ENCODE measurements at regions not wholly inside any gene's neighbourhood (a gene's known extent, or its start where the extent isn't known, plus 50 kb on each side); places are given as distances from the start of the nearest gene placed in this dataset.

DNA sequence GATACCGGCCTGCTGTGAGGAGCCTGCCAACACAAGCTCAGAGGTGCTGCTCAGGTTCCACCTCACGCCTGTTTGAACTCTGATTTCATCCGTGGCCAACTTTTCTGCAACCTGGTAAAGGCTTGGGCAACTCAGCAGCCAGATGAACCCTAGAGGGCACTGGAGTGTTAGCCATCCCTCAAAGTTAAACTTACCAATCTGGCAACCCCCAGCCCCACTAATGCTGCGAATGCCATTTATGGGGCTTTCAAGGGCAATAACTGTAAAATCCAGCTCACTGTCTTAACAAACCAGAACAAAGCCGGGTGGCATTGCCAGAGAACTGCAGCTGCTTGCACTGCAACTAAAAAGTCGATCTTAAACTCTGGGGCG is 105.5 kb downstream of the AXIN2 start:
- no peak overlapping the region for H3K27ac ChIP-seq (ENCODE audit: low read depth in 2 of 2, low read length in 2 of 2)
- H3K9ac ChIP-seq (ENCODE audit: low read length in 3 of 3) = no peak overlapping the region
- intact Hi-C loops (cut with DNase I) = no loop called here
- H3K27me3 ChIP-seq (ENCODE audit: control insufficient read depth, insufficient read depth, low read length) = no peaks in the 10 kb centered on the region
- no peak overlapping the region for H3K4me3 ChIP-seq (ENCODE audit: low read length in 3 of 3)
- TF ChIP-seq, protein P1, sequence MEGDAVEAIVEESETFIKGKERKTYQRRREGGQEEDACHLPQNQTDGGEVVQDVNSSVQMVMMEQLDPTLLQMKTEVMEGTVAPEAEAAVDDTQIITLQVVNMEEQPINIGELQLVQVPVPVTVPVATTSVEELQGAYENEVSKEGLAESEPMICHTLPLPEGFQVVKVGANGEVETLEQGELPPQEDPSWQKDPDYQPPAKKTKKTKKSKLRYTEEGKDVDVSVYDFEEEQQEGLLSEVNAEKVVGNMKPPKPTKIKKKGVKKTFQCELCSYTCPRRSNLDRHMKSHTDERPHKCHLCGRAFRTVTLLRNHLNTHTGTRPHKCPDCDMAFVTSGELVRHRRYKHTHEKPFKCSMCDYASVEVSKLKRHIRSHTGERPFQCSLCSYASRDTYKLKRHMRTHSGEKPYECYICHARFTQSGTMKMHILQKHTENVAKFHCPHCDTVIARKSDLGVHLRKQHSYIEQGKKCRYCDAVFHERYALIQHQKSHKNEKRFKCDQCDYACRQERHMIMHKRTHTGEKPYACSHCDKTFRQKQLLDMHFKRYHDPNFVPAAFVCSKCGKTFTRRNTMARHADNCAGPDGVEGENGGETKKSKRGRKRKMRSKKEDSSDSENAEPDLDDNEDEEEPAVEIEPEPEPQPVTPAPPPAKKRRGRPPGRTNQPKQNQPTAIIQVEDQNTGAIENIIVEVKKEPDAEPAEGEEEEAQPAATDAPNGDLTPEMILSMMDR (IDR thresholded peaks at IDR 0.05; ENCODE audit: borderline replicate concordance, extremely low read depth, insufficient read depth) = peak; percentile 52
- no peaks in the 10 kb centered on the region for H3K4me1 ChIP-seq (ENCODE audit: control insufficient read depth in 2 of 3, insufficient read depth in 2 of 3, low read depth in 1 of 3, low read length in 3 of 3)
- peak in 4 of 5 donors; percentile 54 to 78 (median 62) for DNase-seq
- no peaks in the 10 kb centered on the region for H3K36me3 ChIP-seq (ENCODE audit: control insufficient read depth in 2 of 3, insufficient read depth in 3 of 3, low read length in 3 of 3)
- no peak for FAIRE-seq
- H3K9me3 ChIP-seq (ENCODE audit: control insufficient read depth in 2 of 3, insufficient read depth in 1 of 3, low read length in 3 of 3) = no peaks in the 10 kb centered on the region

DNA sequence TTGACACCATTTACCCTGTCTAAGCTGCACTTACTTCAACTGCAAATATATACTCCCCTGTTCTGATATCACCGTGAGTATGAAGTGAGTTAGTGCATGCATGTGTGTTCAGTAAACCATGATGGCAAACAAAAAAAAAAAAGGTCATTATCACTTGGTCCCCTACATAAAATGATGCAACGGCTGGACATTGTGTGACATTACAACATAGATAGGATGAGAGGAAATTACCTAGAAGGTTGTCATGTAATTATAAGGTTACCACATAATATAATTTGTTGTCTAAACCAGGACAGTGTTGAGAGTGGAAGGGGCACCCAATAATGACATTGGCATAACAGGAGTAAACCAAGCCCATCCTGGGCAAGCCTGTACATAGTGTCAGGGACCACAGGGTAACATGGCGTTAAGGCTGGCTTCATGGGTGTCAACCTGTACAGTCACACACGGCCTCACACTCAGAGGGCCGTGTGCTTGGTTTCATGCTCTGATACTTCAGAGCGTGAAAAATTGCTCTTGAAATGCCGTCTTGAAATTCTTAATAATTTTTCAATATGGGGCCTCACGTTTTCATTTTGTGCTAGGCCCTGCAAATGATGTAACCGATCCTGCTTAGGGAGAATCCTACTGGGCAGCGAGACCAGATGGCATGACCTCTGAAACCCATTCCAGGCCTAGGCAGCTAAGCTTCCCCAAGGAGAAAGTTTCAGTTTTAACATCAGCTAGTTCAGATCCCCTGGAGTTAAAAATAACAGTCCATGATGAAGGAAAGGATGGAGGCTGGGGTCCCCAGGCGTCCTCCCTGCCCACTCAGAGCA is 106.1 kb downstream of the AXIN2 start:
- Histone ChIP-seq H3K27ac (ENCODE audit: low read depth in 2 of 2, low read length in 2 of 2) (no peak overlapping the region), H3K36me3 (ENCODE audit: control insufficient read depth in 2 of 3, insufficient read depth in 3 of 3, low read length in 3 of 3) (no peaks in the 10 kb centered on the region), H3K27me3 (ENCODE audit: control insufficient read depth, insufficient read depth, low read length) (no peaks in the 10 kb centered on the region), H3K4me1 (ENCODE audit: control insufficient read depth in 2 of 3, insufficient read depth in 2 of 3, low read depth in 1 of 3, low read length in 3 of 3) (no peaks in the 10 kb centered on the region), H3K9ac (ENCODE audit: low read length in 3 of 3) (no peak overlapping the region), H3K9me3 (ENCODE audit: control insufficient read depth in 2 of 3, insufficient read depth in 1 of 3, low read length in 3 of 3) (no peaks in the 10 kb centered on the region), H3K4me3 (ENCODE audit: low read length in 3 of 3) (no peak overlapping the region)
- TF ChIP-seq, protein P1 (IDR thresholded peaks at IDR 0.05; ENCODE audit: borderline replicate concordance, extremely low read depth, insufficient read depth) = no peak
- no peak for FAIRE-seq
- no peak for DNase-seq
- intact Hi-C loops (cut with DNase I) = no loop called here

DNA sequence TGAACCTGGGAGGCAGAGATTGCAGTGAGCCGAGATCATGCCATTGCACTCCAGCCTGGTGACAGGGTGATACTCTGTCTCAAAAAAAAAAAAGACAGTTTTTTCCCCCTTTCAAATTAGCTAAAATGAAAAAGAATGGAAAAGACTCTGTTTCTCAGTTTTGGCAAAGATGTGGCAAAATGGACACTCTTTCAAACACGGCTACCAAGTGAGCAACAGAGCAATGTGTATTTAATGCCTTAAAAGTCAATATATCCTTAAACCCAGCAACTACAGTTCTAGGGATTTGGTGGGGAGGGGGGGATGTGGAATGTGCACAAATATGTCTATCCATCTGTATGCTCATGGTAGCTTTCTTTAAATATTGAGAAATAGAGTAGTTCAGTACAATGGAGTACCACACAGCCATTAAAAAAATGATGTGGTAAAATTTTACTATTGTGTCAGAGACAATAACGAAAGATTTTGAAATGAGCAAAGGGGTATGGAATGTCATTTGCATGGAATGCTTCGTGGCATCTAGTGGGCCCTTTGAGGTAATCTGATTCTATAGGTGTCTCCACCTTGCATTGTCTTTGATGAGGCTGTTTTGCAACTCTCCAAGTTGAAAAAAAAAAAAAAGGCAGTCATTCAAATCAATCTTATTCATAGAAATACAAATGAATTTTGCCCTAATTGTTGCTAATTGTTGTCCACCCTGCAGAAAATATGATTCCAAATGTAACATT is 108.1 kb downstream of the AXIN2 start:
- no peak overlapping the region for H3K27ac ChIP-seq (ENCODE audit: low read depth in 2 of 2, low read length in 2 of 2)
- no peaks in the 10 kb centered on the region for H3K4me1 ChIP-seq (ENCODE audit: control insufficient read depth in 2 of 3, insufficient read depth in 2 of 3, low read depth in 1 of 3, low read length in 3 of 3)
- H3K36me3 ChIP-seq (ENCODE audit: control insufficient read depth in 2 of 3, insufficient read depth in 3 of 3, low read length in 3 of 3) = no peaks in the 10 kb centered on the region
- no peaks in the 10 kb centered on the region for H3K27me3 ChIP-seq (ENCODE audit: control insufficient read depth, insufficient read depth, low read length)
- no peaks in the 10 kb centered on the region for H3K9me3 ChIP-seq (ENCODE audit: control insufficient read depth in 2 of 3, insufficient read depth in 1 of 3, low read length in 3 of 3)
- no peak overlapping the region for H3K4me3 ChIP-seq (ENCODE audit: low read length in 3 of 3)
- intact Hi-C loops (cut with DNase I) = no loop called here
- TF ChIP-seq, protein P1 (IDR thresholded peaks at IDR 0.05; ENCODE audit: borderline replicate concordance, extremely low read depth, insufficient read depth) = no peak
- DNase-seq (no peak), FAIRE-seq (no peak)
- H3K9ac ChIP-seq (ENCODE audit: low read length in 3 of 3) = no peak overlapping the region
